Subcutaneous abdominal adipose tissue (tissue), 5 donors: ENCODE measurements at regions not wholly inside any gene's neighbourhood (a gene's known extent, or its start where the extent isn't known, plus 50 kb on each side); places are given as distances from the start of the nearest gene placed in this dataset.
A peak's percentile ranks its signal among the peaks of the same experiment; 100 is the strongest.

ENCODE experiments used
- H3K27ac ChIP-seq: one replicate; pipeline ENCODE4 v1.7.0; 2013; ENCODE audit warnings: low read depth, mild to moderate bottlenecking, inconsistent platforms, low read length, moderate library complexity
- H3K27me3 ChIP-seq, 5 donors: one replicate each; pipeline ENCODE4 v1.7.0; 2013; ENCODE audit warnings: low read length in 5 of 5, inconsistent platforms in 1 of 5; ENCODE audit not compliant: control insufficient read depth in 5 of 5, insufficient read depth in 4 of 5
- H3K36me3 ChIP-seq, 5 donors: one replicate each; pipeline ENCODE4 v1.7.0; 2013; ENCODE audit warnings: low read length in 5 of 5; ENCODE audit not compliant: control insufficient read depth in 5 of 5, insufficient read depth in 5 of 5
- H3K4me1 ChIP-seq, 5 donors: one replicate each; pipeline ENCODE4 v1.7.0; 2013; ENCODE audit warnings: low read length in 5 of 5, mild to moderate bottlenecking in 3 of 5, moderate library complexity in 1 of 5; ENCODE audit not compliant: control insufficient read depth in 5 of 5, insufficient read depth in 5 of 5
- H3K4me3 ChIP-seq, 5 donors: one replicate each; pipeline ENCODE4 v1.7.0; 2013; ENCODE audit warnings: low read length in 5 of 5, low read depth in 1 of 5
- H3K9ac ChIP-seq, 5 donors: one replicate each; pipeline ENCODE4 v1.7.0; 2013; ENCODE audit warnings: low read length in 5 of 5, mild to moderate bottlenecking in 4 of 5, moderate library complexity in 3 of 5
- H3K9me3 ChIP-seq, 5 donors: one replicate each; pipeline ENCODE4 v1.7.0; 2013; ENCODE audit warnings: low read length in 5 of 5; ENCODE audit not compliant: control insufficient read depth in 5 of 5
- donor health status: healthy.
- donor health status: healthy.
- donor health status: healthy.
- donor health status: healthy.
- donor health status: healthy.

- H3K9ac ChIP-seq, result no peak overlapping the region
- no peak overlapping the region for H3K4me3 ChIP-seq
- H3K36me3 ChIP-seq, result no peaks in the 10 kb centered on the region
- H3K27me3 ChIP-seq, result no peaks in the 10 kb centered on the region
- no peak overlapping the region for H3K27ac ChIP-seq
- H3K9me3 ChIP-seq, result no peaks in the 10 kb centered on the region
- H3K4me1 ChIP-seq, result no peaks in the 10 kb centered on the region
Measured at GRCh38 chr2:180675170-180675569, 305.2 kb upstream of the UBE2E3 start.

GRCh38 chr2:180672377-180672776, 308.0 kb upstream of the UBE2E3 start:
- H3K36me3 ChIP-seq, result no peaks in the 10 kb centered on the region
- H3K27ac ChIP-seq, result no peak overlapping the region
- no peak overlapping the region for H3K9ac ChIP-seq
- no peaks in the 10 kb centered on the region for H3K27me3 ChIP-seq
- no peaks in the 10 kb centered on the region for H3K4me1 ChIP-seq
- no peaks in the 10 kb centered on the region for H3K9me3 ChIP-seq
- no peak overlapping the region for H3K4me3 ChIP-seq

GRCh38 chr2:180670302-180671003, 310.0 kb upstream of the UBE2E3 start:
- Histone ChIP-seq H3K27me3 (no peaks in the 10 kb centered on the region), H3K27ac (no peak overlapping the region), H3K9me3 (no peaks in the 10 kb centered on the region), H3K36me3 (no peaks in the 10 kb centered on the region), H3K4me3 (no peak overlapping the region), H3K4me1 (no peaks in the 10 kb centered on the region), H3K9ac (no peak overlapping the region)

- H3K4me3 ChIP-seq, result no peak overlapping the region
- no peak overlapping the region for H3K27ac ChIP-seq
- no peak overlapping the region for H3K9ac ChIP-seq
- H3K27me3 ChIP-seq, result no peaks in the 10 kb centered on the region
- no peaks in the 10 kb centered on the region for H3K9me3 ChIP-seq
- no peaks in the 10 kb centered on the region for H3K36me3 ChIP-seq
- no peaks in the 10 kb centered on the region for H3K4me1 ChIP-seq
Measured at GRCh38 chr2:180669016-180669415, 311.4 kb upstream of the UBE2E3 start.

GRCh38 chr2:180664507-180664906, 315.9 kb upstream of the UBE2E3 start:
- Histone ChIP-seq H3K9me3 (no peaks in the 10 kb centered on the region), H3K27ac (no peak overlapping the region), H3K4me3 (no peak overlapping the region), H3K27me3 (no peaks in the 10 kb centered on the region), H3K36me3 (no peaks in the 10 kb centered on the region), H3K9ac (no peak overlapping the region), H3K4me1 (peaks cover 0 to 9% (median 3%) of the 10 kb centered on the region in 5 donors)

- Histone ChIP-seq H3K27ac (no peak overlapping the region), H3K4me1 (peaks cover 0 to 9% (median 3%) of the 10 kb centered on the region in 5 donors), H3K9me3 (no peaks in the 10 kb centered on the region), H3K36me3 (no peaks in the 10 kb centered on the region), H3K9ac (no peak overlapping the region), H3K4me3 (no peak overlapping the region), H3K27me3 (no peaks in the 10 kb centered on the region)
Measured at GRCh38 chr2:180662941-180663471, 317.4 kb upstream of the UBE2E3 start.

GRCh38 chr2:180662521-180662920, 317.9 kb upstream of the UBE2E3 start:
- peaks cover 0 to 9% (median 3%) of the 10 kb centered on the region in 5 donors for H3K4me1 ChIP-seq
- no peak overlapping the region for H3K27ac ChIP-seq
- no peak overlapping the region for H3K9ac ChIP-seq
- H3K9me3 ChIP-seq, result no peaks in the 10 kb centered on the region
- no peaks in the 10 kb centered on the region for H3K27me3 ChIP-seq
- peak overlapping the region in 1 of 5 donors; percentile 8 for H3K4me3 ChIP-seq
- H3K36me3 ChIP-seq, result no peaks in the 10 kb centered on the region

GRCh38 chr2:180661686-180662030, 318.7 kb upstream of the UBE2E3 start:
- Histone ChIP-seq H3K9me3 (no peaks in the 10 kb centered on the region), H3K27me3 (no peaks in the 10 kb centered on the region), H3K9ac (no peak overlapping the region), H3K4me1 (peaks cover 0 to 9% (median 3%) of the 10 kb centered on the region in 5 donors), H3K27ac (no peak overlapping the region), H3K4me3 (no peak overlapping the region), H3K36me3 (no peaks in the 10 kb centered on the region)

- no peak overlapping the region for H3K9ac ChIP-seq
- H3K27ac ChIP-seq, result no peak overlapping the region
- no peaks in the 10 kb centered on the region for H3K36me3 ChIP-seq
- H3K27me3 ChIP-seq, result no peaks in the 10 kb centered on the region
- H3K9me3 ChIP-seq, result no peaks in the 10 kb centered on the region
- no peak overlapping the region for H3K4me3 ChIP-seq
- peaks cover 0 to 9% (median 3%) of the 10 kb centered on the region in 5 donors for H3K4me1 ChIP-seq
Measured at GRCh38 chr2:180660881-180661685, 319.3 kb upstream of the UBE2E3 start.

- Histone ChIP-seq H3K4me3 (no peak overlapping the region), H3K27me3 (no peaks in the 10 kb centered on the region), H3K9ac (no peak overlapping the region), H3K27ac (no peak overlapping the region), H3K9me3 (no peaks in the 10 kb centered on the region), H3K36me3 (no peaks in the 10 kb centered on the region), H3K4me1 (peaks cover 0 to 9% (median 3%) of the 10 kb centered on the region in 5 donors)
Measured at GRCh38 chr2:180660207-180660606, 320.2 kb upstream of the UBE2E3 start.
